Liver (tissue), 3 donors: ENCODE measurements at regions not wholly inside any gene's neighbourhood (a gene's known extent, or its start where the extent isn't known, plus 50 kb on each side); places are given as distances from the start of the nearest gene placed in this dataset.

Experiments
- ATF3 ChIP-seq: IDR thresholded peaks from 2 replicates; pipeline ENCODE4 v1.6.1; 2016; ENCODE audit warnings: antibody characterized with exemption
- CTCF ChIP-seq: fragments of 150-350 bp; IDR thresholded peaks from 2 replicates; pipeline ENCODE4 v1.5.1; 2017; ENCODE audit warnings: improper control_type of control experiment, low read depth, low read length; ENCODE audit not compliant: missing input control
- EGR1 ChIP-seq, 2 donors: IDR thresholded peaks; 2 replicates each; pipeline ENCODE4 v1.6.1; 2016 to 2018; ENCODE audit warnings: antibody characterized with exemption in 2 of 2, low read depth in 2 of 2
- FOXA1 ChIP-seq: IDR thresholded peaks from 2 replicates; pipeline ENCODE4 v1.6.1; 2016; ENCODE audit warnings: antibody characterized with exemption
- FOXA2 ChIP-seq: IDR thresholded peaks from 2 replicates; pipeline ENCODE4 v1.6.1; 2016; ENCODE audit warnings: antibody characterized with exemption
- GABPA ChIP-seq, 2 donors: IDR thresholded peaks in 1 of 2; conservative IDR thresholded peaks in 1 of 2; 2 replicates each; pipeline ENCODE4 v1.6.1; 2016; ENCODE audit warnings: antibody characterized with exemption in 2 of 2, mild to moderate bottlenecking in 1 of 2, moderate library complexity in 1 of 2
- HNF4A ChIP-seq, 2 donors: conservative IDR thresholded peaks; 2 replicates each; pipeline ENCODE4 v1.6.1; 2016; ENCODE audit warnings: antibody characterized with exemption in 2 of 2, mild to moderate bottlenecking in 2 of 2
- HNF4G ChIP-seq: IDR thresholded peaks from 2 replicates; pipeline ENCODE4 v1.6.1; 2016; ENCODE audit warnings: antibody characterized with exemption
- JUND ChIP-seq, 2 donors: IDR thresholded peaks; 2 replicates each; pipeline ENCODE4 v1.6.1; 2016; ENCODE audit warnings: antibody characterized with exemption in 2 of 2
- MAX ChIP-seq: IDR thresholded peaks from 2 replicates; pipeline ENCODE4 v1.6.1; 2016; ENCODE audit warnings: antibody characterized with exemption
- RAD21 ChIP-seq, 2 donors: IDR thresholded peaks; 2 replicates each; pipeline ENCODE4 v1.6.1; 2016; ENCODE audit warnings: antibody characterized with exemption in 2 of 2, mild to moderate bottlenecking in 2 of 2
- REST ChIP-seq: IDR thresholded peaks from 2 replicates; pipeline ENCODE4 v1.6.1; 2016; ENCODE audit warnings: antibody characterized with exemption, mild to moderate bottlenecking
- TAF1 ChIP-seq: conservative IDR thresholded peaks from 2 replicates; pipeline ENCODE4 v1.6.1; 2016; ENCODE audit warnings: antibody characterized with exemption, mild to moderate bottlenecking
- ZBTB33 ChIP-seq: IDR thresholded peaks from 2 replicates; pipeline ENCODE4 v1.6.1; 2016; ENCODE audit warnings: antibody characterized with exemption
- donor health status: healthy.
- donor health status: healthy.

- TF ChIP-seq EGR1 (IDR thresholded peaks at IDR 0.05; ENCODE audit: low read depth in 2 of 2) (no peak), CTCF (no peak), REST (no peak), HNF4G (no peak), GABPA (IDR thresholded peaks at IDR 0.05 in 1 of 2, conservative IDR thresholded peaks at IDR 0.05 in 1 of 2) (no peak), RAD21 (IDR thresholded peaks at IDR 0.05) (no peak), TAF1 (no peak), JUND (IDR thresholded peaks at IDR 0.05) (no peak), ATF3 (no peak), FOXA2 (no peak), MAX (no peak), HNF4A (conservative IDR thresholded peaks at IDR 0.05) (no peak), FOXA1 (no peak), ZBTB33 (no peak)
Measured at GRCh38 chr10:131833013-131833412, 67.8 kb upstream of the PPP2R2D start.
